Choroid plexus epithelial cell (primary cell): ENCODE measurements at regions not wholly inside any gene's neighbourhood (a gene's known extent, or its start where the extent isn't known, plus 50 kb on each side); places are given as distances from the start of the nearest gene placed in this dataset.
"Not testable (repeated sequence)": the region's sequence is repeated elsewhere in the genome, so short reads cannot be mapped to it uniquely, and the experiment has no call there.

Experiments
- DNase-seq: peaks from one replicate; pipeline ENCODE4 v3.0.0-alpha.2; 2010; ENCODE audit warnings: low read depth
- H3K4me3 ChIP-seq: 2 replicates; pipeline ENCODE4 v1.5.1; 2011; ENCODE audit warnings: low read depth, mild to moderate bottlenecking, control low read depth, low read length, moderate library complexity
- CTCF ChIP-seq: conservative IDR thresholded peaks from 2 replicates; pipeline ENCODE4 v1.5.1; 2011; ENCODE audit warnings: low read depth, mild to moderate bottlenecking, control low read depth, inconsistent platforms, low read length, moderate library complexity

- DNase-seq, result peak; percentile 65
- not testable (repeated sequence) for H3K4me3 ChIP-seq
Observed at GRCh38 chr5:93682471-93683404, 58.7 kb downstream of the POU5F2 start.

GRCh38 chr5:93681432-93681831 lies 60.0 kb downstream of the POU5F2 start:
- TF ChIP-seq CTCF, result peak; percentile 63
- H3K4me3 ChIP-seq, result no peak overlapping the region
- DNase-seq, result peak; percentile 44

GRCh38 chr5:93677359-93677891 lies 64.0 kb downstream of the POU5F2 start:
- TF ChIP-seq CTCF, result no peak
- peak; percentile 96 for DNase-seq
- H3K4me3 ChIP-seq, result no peak overlapping the region

GRCh38 chr5:93676704-93677103 lies 64.7 kb downstream of the POU5F2 start:
- no peak overlapping the region for H3K4me3 ChIP-seq
- DNase-seq, result no peak
- TF ChIP-seq CTCF, result no peak

GRCh38 chr5:93675460-93676450 lies 65.6 kb downstream of the POU5F2 start:
- no peak for DNase-seq
- no peak for TF ChIP-seq CTCF
- H3K4me3 ChIP-seq, result no peak overlapping the region

- no peak for DNase-seq
- TF ChIP-seq CTCF, result no peak
- H3K4me3 ChIP-seq, result no peak overlapping the region
Observed at GRCh38 chr5:93674866-93675459, 66.4 kb downstream of the POU5F2 start.
